H9 (cell line): ENCODE measurements at regions not wholly inside any gene's neighbourhood (a gene's known extent, or its start where the extent isn't known, plus 50 kb on each side); places are given as distances from the start of the nearest gene placed in this dataset.

Experiments
- DNase-seq: peaks from one replicate; pipeline ENCODE4 v3.0.0-alpha.2; 2017
- H2AFZ ChIP-seq: one replicate; pipeline ENCODE4 v1.6.1; 2013; ENCODE audit warnings: mild to moderate bottlenecking, low read length, control low read depth, moderate library complexity
- H2AK5ac ChIP-seq: 2 replicates; pipeline ENCODE4 v1.6.1; 2013; ENCODE audit warnings: low read length, control low read depth, mixed read lengths; ENCODE audit not compliant: insufficient read length
- H2BK120ac ChIP-seq: one replicate; pipeline ENCODE4 v1.6.1; 2013; ENCODE audit warnings: low read depth, mild to moderate bottlenecking, low read length, control low read depth, inconsistent platforms; ENCODE audit not compliant: poor library complexity, severe bottlenecking
- H2BK12ac ChIP-seq: 2 replicates; pipeline ENCODE4 v1.6.1; 2013; ENCODE audit warnings: low read length, control low read depth, mixed read lengths, low read depth; ENCODE audit not compliant: insufficient read length
- H2BK15ac ChIP-seq: 2 replicates; pipeline ENCODE4 v1.6.1; 2013; ENCODE audit warnings: low read depth, low read length, control low read depth
- H2BK20ac ChIP-seq: one replicate; pipeline ENCODE4 v1.6.1; 2013; ENCODE audit warnings: low read depth, mild to moderate bottlenecking, low read length, control low read depth, inconsistent platforms; ENCODE audit not compliant: poor library complexity, severe bottlenecking
- H2BK5ac ChIP-seq: 2 replicates; pipeline ENCODE4 v1.6.1; 2013; ENCODE audit warnings: low read length, control low read depth, mixed read lengths; ENCODE audit not compliant: insufficient read length
- H3K14ac ChIP-seq: 2 replicates; pipeline ENCODE4 v1.6.1; 2013; ENCODE audit warnings: low read length, control low read depth; ENCODE audit not compliant: insufficient read depth
- H3K18ac ChIP-seq: 2 replicates; pipeline ENCODE4 v1.6.1; 2013; ENCODE audit warnings: low read depth, mild to moderate bottlenecking, mixed read lengths, low read length, control low read depth; ENCODE audit not compliant: insufficient read length
- H3K23ac ChIP-seq: 2 replicates; pipeline ENCODE4 v1.6.1; 2013; ENCODE audit warnings: low read length, control low read depth, mixed read lengths, low read depth; ENCODE audit not compliant: insufficient read length
- H3K23me2 ChIP-seq: 2 replicates; pipeline ENCODE4 v1.6.1; 2013; ENCODE audit warnings: low read depth, mild to moderate bottlenecking, mixed read lengths, low read length, control low read depth; ENCODE audit not compliant: insufficient read length, poor library complexity, severe bottlenecking
- H3K27ac ChIP-seq: 2 replicates; pipeline ENCODE4 v1.5.1; 2013; ENCODE audit warnings: low read length, control low read depth, mixed read lengths, low read depth; ENCODE audit not compliant: insufficient read length
- H3K27me3 ChIP-seq: 2 replicates; pipeline ENCODE4 v1.6.1; 2013; ENCODE audit warnings: low read length, control low read depth, inconsistent platforms; ENCODE audit not compliant: insufficient read depth
- H3K4ac ChIP-seq: 2 replicates; pipeline ENCODE4 v1.6.1; 2013; ENCODE audit warnings: low read depth, mild to moderate bottlenecking, control low read depth, inconsistent platforms, low read length, moderate library complexity
- H3K4me1 ChIP-seq: 2 replicates; pipeline ENCODE4 v1.6.1; 2013; ENCODE audit warnings: low read length, control low read depth, inconsistent platforms; ENCODE audit not compliant: insufficient read depth
- H3K4me2 ChIP-seq: 2 replicates; pipeline ENCODE4 v1.6.1; 2013; ENCODE audit warnings: low read length, control low read depth, mixed read lengths; ENCODE audit not compliant: insufficient read length, insufficient read depth
- H3K56ac ChIP-seq: 2 replicates; pipeline ENCODE4 v1.6.1; 2013; ENCODE audit warnings: low read depth, mild to moderate bottlenecking, mixed read lengths, low read length, control low read depth; ENCODE audit not compliant: insufficient read length
- H3K79me1 ChIP-seq: 2 replicates; pipeline ENCODE4 v1.6.1; 2013; ENCODE audit warnings: low read depth, mild to moderate bottlenecking, moderate library complexity, low read length, control low read depth, inconsistent platforms; ENCODE audit not compliant: insufficient read depth, poor library complexity, severe bottlenecking
- H3K79me2 ChIP-seq: 2 replicates; pipeline ENCODE4 v1.6.1; 2013; ENCODE audit warnings: low read length, control low read depth, inconsistent platforms; ENCODE audit not compliant: insufficient read depth
- H3K9ac ChIP-seq: 2 replicates; pipeline ENCODE4 v1.6.1; 2013; ENCODE audit warnings: low read length, control low read depth, mixed read lengths; ENCODE audit not compliant: insufficient read length; ENCODE audit errors: extremely low read depth
- H3K9me3 ChIP-seq: one replicate; pipeline ENCODE4 v1.6.1; 2013; ENCODE audit warnings: low read depth, low read length, inconsistent platforms; ENCODE audit not compliant: control insufficient read depth
- H3T11ph ChIP-seq: one replicate; pipeline ENCODE4 v1.6.1; 2013; ENCODE audit warnings: mild to moderate bottlenecking, low read length, control low read depth, inconsistent platforms
- H4K20me1 ChIP-seq: one replicate; pipeline ENCODE4 v1.6.1; 2013; ENCODE audit not compliant: control insufficient read depth, insufficient read length, insufficient read depth
- H4K5ac ChIP-seq: 2 replicates; pipeline ENCODE4 v1.6.1; 2013; ENCODE audit warnings: low read depth, mild to moderate bottlenecking, mixed read lengths, low read length, control low read depth; ENCODE audit not compliant: insufficient read length
- H4K8ac ChIP-seq: replicated peaks from 2 replicates; pipeline ENCODE4 v1.6.1; 2013; ENCODE audit warnings: low read length, control low read depth, mixed read lengths, low read depth; ENCODE audit not compliant: insufficient read length
- H4K91ac ChIP-seq: 2 replicates; pipeline ENCODE4 v1.6.1; 2013; ENCODE audit warnings: low read depth, mild to moderate bottlenecking, moderate library complexity, mixed read lengths, low read length, control low read depth; ENCODE audit not compliant: insufficient read length
- H3K27ac Mint-ChIP-seq, 3 experiments: 2 replicates in 2 of 3; 3 replicates in 1 of 3; pipeline ENCODE4 v1.8.0; 2020 to 2021; ENCODE audit warnings: mixed read lengths in 3 of 3, mild to moderate bottlenecking in 1 of 3, moderate library complexity in 1 of 3
- H3K27me3 Mint-ChIP-seq: 2 replicates; pipeline ENCODE4 v1.8.0; 2021; ENCODE audit warnings: low read depth, mild to moderate bottlenecking, moderate library complexity, mixed read lengths
- H3K36me3 Mint-ChIP-seq, 3 experiments: 2 replicates in 2 of 3; 3 replicates in 1 of 3; pipeline ENCODE4 v1.8.0; 2020 to 2021; ENCODE audit warnings: low read depth in 3 of 3, mixed read lengths in 3 of 3; ENCODE audit not compliant: insufficient read depth in 1 of 3
- H3K4me1 Mint-ChIP-seq, 2 experiments: 2 replicates each; pipeline ENCODE4 v1.8.0; 2020; ENCODE audit warnings: mixed read lengths in 2 of 2
- H3K4me3 Mint-ChIP-seq, 2 experiments: 2 replicates in 1 of 2; 3 replicates in 1 of 2; pipeline ENCODE4 v1.8.0; 2020 to 2021; ENCODE audit warnings: mild to moderate bottlenecking in 2 of 2, mixed read lengths in 2 of 2, moderate library complexity in 1 of 2
- H3K9me3 Mint-ChIP-seq, 2 experiments: 2 replicates in 1 of 2; 3 replicates in 1 of 2; pipeline ENCODE4 v1.8.0; 2020; ENCODE audit warnings: mild to moderate bottlenecking in 2 of 2, mixed read lengths in 2 of 2, moderate library complexity in 1 of 2
- CTCF ChIP-seq: fragments of 200-600 bp; sonication (generic); conservative IDR thresholded peaks from 3 replicates; pipeline ENCODE4 v1.8.0; 2021; ENCODE audit warnings: antibody characterized with exemption, mild to moderate bottlenecking
- WGBS: extraction: QIAGEN DNeasy Blood & Tissue Kit; methylation state at CpG from one replicate; pipeline ENCODE4 v1.1.7; 2013; ENCODE audit warnings: missing lambda C conversion rate, low lambda C conversion rate, mixed read lengths; ENCODE audit not compliant: insufficient read length; ENCODE audit errors: extremely low coverage; 5-methylcytosine and 5-hydroxymethylcytosine counted together

DNA sequence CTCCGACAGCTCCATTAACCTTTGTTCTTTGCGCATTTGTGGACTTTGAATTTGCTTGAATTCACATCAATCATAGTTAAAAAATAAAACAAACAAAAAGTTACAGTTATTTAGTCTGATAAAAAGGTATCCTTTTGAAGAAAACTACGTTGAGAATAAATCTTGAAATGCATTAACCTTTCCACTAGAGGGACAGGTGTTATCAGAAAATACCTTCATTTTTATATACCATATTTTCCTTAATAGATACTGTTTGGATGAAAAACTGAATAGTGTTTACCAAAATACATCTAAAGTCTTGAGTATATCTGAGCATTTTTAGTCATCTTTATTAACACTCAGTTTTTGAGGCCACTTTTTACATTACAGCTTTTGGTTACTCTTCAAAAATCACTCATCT lies 371.9 kb downstream of the ZWINT start:
- Histone ChIP-seq H4K5ac (no peak overlapping the region), H3K23me2 (no peaks in the 10 kb centered on the region), H2AK5ac (no peak overlapping the region), H3K4me2 (no peak overlapping the region), H3T11ph (no peak overlapping the region), H3K79me2 (no peaks in the 10 kb centered on the region), H3K9me3 (no peaks in the 10 kb centered on the region), H2AFZ (no peak overlapping the region), H4K91ac (no peak overlapping the region), H3K18ac (no peak overlapping the region), H4K8ac (no peak overlapping the region), H2BK120ac (no peak overlapping the region), H3K4ac (no peak overlapping the region), H2BK20ac (no peak overlapping the region), H3K56ac (no peak overlapping the region), H3K14ac (no peak overlapping the region), H3K27me3 (no peaks in the 10 kb centered on the region), H2BK5ac (no peak overlapping the region), H2BK12ac (no peak overlapping the region), H3K27ac (no peak overlapping the region), H3K4me1 (no peaks in the 10 kb centered on the region), H4K20me1 (no peaks in the 10 kb centered on the region), H3K9ac (no peak overlapping the region), H3K79me1 (no peaks in the 10 kb centered on the region), H3K23ac (no peak overlapping the region), H2BK15ac (no peak overlapping the region)
- Mint-ChIP-seq H3K4me3 (no peak overlapping the region), H3K27ac (no peak overlapping the region), H3K4me1 (no peaks in the 10 kb centered on the region), H3K36me3 (no peaks in the 10 kb centered on the region), H3K27me3 (no peaks in the 10 kb centered on the region), H3K9me3 (no peaks in the 10 kb centered on the region; a peak in 1 of 5 replicates)
- WGBS = no CpG with 5 or more reads among the region's 3 CpGs
- no peak for DNase-seq
- peak; percentile 49; the same call in 2 of the 3 replicates for TF ChIP-seq CTCF
